Mesendoderm (in vitro differentiated cells): ENCODE measurements at regions not wholly inside any gene's neighbourhood (a gene's known extent, or its start where the extent isn't known, plus 50 kb on each side); places are given as distances from the start of the nearest gene placed in this dataset.

Source experiments
- DNase-seq: peaks from one replicate; pipeline ENCODE4 v3.0.0; 2013
- H2AK5ac ChIP-seq: 2 replicates; pipeline ENCODE4 v1.6.1; 2013; ENCODE audit warnings: low read length, inconsistent platforms
- H2BK120ac ChIP-seq: 2 replicates; pipeline ENCODE4 v1.6.1; 2013; ENCODE audit warnings: low read depth, mild to moderate bottlenecking, low read length, moderate library complexity, mixed read lengths
- H2BK15ac ChIP-seq: replicated peaks from 2 replicates; pipeline ENCODE4 v1.6.1; 2013; ENCODE audit warnings: low read depth, mild to moderate bottlenecking, moderate library complexity
- H2BK5ac ChIP-seq: 2 replicates; pipeline ENCODE4 v1.6.1; 2013; ENCODE audit warnings: low read length, inconsistent platforms
- H3K18ac ChIP-seq: 2 replicates; pipeline ENCODE4 v1.6.1; 2013; ENCODE audit warnings: mild to moderate bottlenecking, low read length, mixed read lengths
- H3K23ac ChIP-seq: one replicate; pipeline ENCODE4 v1.6.1; 2013; ENCODE audit warnings: low read length
- H3K27ac ChIP-seq: 2 replicates; pipeline ENCODE4 v1.5.1; 2013; ENCODE audit warnings: low read depth, mild to moderate bottlenecking, inconsistent platforms, low read length, moderate library complexity
- H3K27me3 ChIP-seq: 2 replicates; pipeline ENCODE4 v1.6.1; 2013; ENCODE audit warnings: low read length, control low read depth, mild to moderate bottlenecking, inconsistent platforms; ENCODE audit not compliant: insufficient read depth, poor library complexity
- H3K36me3 ChIP-seq: 2 replicates; pipeline ENCODE4 v1.6.1; 2013; ENCODE audit warnings: low read length, inconsistent platforms; ENCODE audit not compliant: control insufficient read depth, insufficient read depth
- H3K4ac ChIP-seq: one replicate; pipeline ENCODE4 v1.6.1; 2013; ENCODE audit warnings: low read depth, mild to moderate bottlenecking, low read length, moderate library complexity
- H3K4me1 ChIP-seq: 2 replicates; pipeline ENCODE4 v1.6.1; 2013; ENCODE audit warnings: low read depth, low read length, inconsistent platforms; ENCODE audit not compliant: control insufficient read depth
- H3K4me2 ChIP-seq: 2 replicates; pipeline ENCODE4 v1.6.1; 2013; ENCODE audit warnings: low read length
- H3K4me3 ChIP-seq: 2 replicates; pipeline ENCODE4 v1.5.1; 2013; ENCODE audit warnings: mild to moderate bottlenecking, low read length
- H3K56ac ChIP-seq: one replicate; pipeline ENCODE4 v1.6.1; 2013; ENCODE audit warnings: low read length
- H3K79me1 ChIP-seq: 2 replicates; pipeline ENCODE4 v1.6.1; 2013; ENCODE audit warnings: low read length, inconsistent platforms
- H3K79me2 ChIP-seq: 2 replicates; pipeline ENCODE4 v1.6.1; 2013; ENCODE audit warnings: mild to moderate bottlenecking, low read length; ENCODE audit not compliant: control insufficient read depth, insufficient read depth
- H3K9ac ChIP-seq: 2 replicates; pipeline ENCODE4 v1.6.1; 2013; ENCODE audit warnings: low read length, inconsistent platforms
- H4K5ac ChIP-seq: one replicate; pipeline ENCODE4 v1.6.1; 2013; ENCODE audit warnings: low read length
- H4K8ac ChIP-seq: one replicate; pipeline ENCODE4 v1.6.1; 2013; ENCODE audit warnings: low read depth, mild to moderate bottlenecking, control low read depth, low read length, moderate library complexity
- WGBS: extraction: QIAGEN DNeasy Blood & Tissue Kit; methylation state at CpG from one replicate; pipeline ENCODE4 v1.1.7; 2013; ENCODE audit warnings: low lambda C conversion rate, missing lambda C conversion rate; ENCODE audit not compliant: insufficient coverage; ENCODE audit errors: extremely low coverage; 5-methylcytosine and 5-hydroxymethylcytosine counted together

- Histone ChIP-seq H3K56ac (no peak overlapping the region), H2BK120ac (no peak overlapping the region), H4K5ac (no peak overlapping the region), H3K4me3 (no peak overlapping the region), H3K4ac (no peak overlapping the region), H3K27me3 (no peaks in the 10 kb centered on the region), H3K36me3 (no peaks in the 10 kb centered on the region), H3K4me2 (no peak overlapping the region), H3K23ac (no peak overlapping the region), H3K9ac (no peak overlapping the region), H3K79me1 (no peaks in the 10 kb centered on the region), H2BK15ac (no peak overlapping the region), H4K8ac (no peak overlapping the region), H3K18ac (no peak overlapping the region), H2AK5ac (no peak overlapping the region), H3K27ac (no peak overlapping the region), H3K79me2 (no peaks in the 10 kb centered on the region), H3K4me1 (no peaks in the 10 kb centered on the region), H2BK5ac (no peak overlapping the region)
- DNase-seq, result no peak
Observed at GRCh38 chr1:88499671-88500070, 184.4 kb upstream of the PKN2 start.

DNA sequence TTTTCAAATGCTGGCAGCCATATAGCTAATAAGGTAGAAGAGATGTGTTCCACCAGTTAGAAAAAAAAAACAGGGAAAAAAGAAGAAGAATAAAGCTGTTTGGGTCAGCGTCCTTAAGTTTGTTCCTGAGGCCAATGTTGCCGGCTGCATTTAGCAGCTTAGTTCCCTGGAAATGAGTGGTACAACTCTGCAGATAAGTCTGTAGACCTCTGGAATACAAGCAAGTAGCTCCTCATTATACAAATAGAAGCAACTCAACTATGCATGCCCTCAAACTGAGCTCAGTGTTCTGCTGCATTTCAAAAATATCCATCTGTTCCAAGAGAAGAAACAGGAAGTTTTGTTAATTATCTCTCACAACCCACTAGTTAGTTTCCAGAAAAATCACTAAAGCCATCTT, 181.2 kb upstream of the PKN2 start:
- no peak overlapping the region for H3K4me2 ChIP-seq

DNA sequence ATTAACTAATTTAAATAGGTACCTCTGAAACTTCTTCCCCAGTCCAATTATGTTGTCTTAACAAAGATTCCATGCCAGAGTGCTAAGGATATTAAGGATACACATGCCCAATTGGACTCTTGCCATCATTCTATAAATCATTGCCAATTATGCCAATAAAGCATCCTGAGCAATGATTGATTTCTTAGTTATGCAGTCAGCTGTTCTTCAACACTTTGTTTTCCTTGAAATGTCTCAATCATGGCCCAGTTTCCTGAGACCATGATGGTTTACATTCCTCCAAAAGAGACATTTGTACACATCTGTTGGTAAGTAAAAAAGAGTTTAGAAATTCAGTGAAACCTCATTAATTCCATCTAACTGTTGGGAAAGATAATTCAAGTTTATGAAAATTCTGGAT, 180.4 kb upstream of the PKN2 start:
- Histone ChIP-seq H2BK5ac (no peak overlapping the region), H3K79me1 (no peaks in the 10 kb centered on the region), H3K4me3 (no peak overlapping the region), H3K9ac (no peak overlapping the region), H3K79me2 (no peaks in the 10 kb centered on the region), H3K36me3 (no peaks in the 10 kb centered on the region), H3K23ac (no peak overlapping the region), H2AK5ac (no peak overlapping the region), H2BK15ac (no peak overlapping the region), H3K4me2 (no peak overlapping the region), H3K56ac (no peak overlapping the region), H4K5ac (no peak overlapping the region), H3K4ac (no peak overlapping the region), H3K4me1 (no peaks in the 10 kb centered on the region), H3K27ac (no peak overlapping the region), H2BK120ac (no peak overlapping the region), H4K8ac (no peak overlapping the region), H3K27me3 (no peaks in the 10 kb centered on the region), H3K18ac (no peak overlapping the region)
- DNase-seq, result no peak

More for the DNA sequence above, 181.2 kb upstream of the PKN2 start:
- H3K18ac ChIP-seq, result no peak overlapping the region
- no CpG with 5 or more reads among the region's 2 CpGs for WGBS
- H2AK5ac ChIP-seq, result no peak overlapping the region
- H3K23ac ChIP-seq, result no peak overlapping the region
- H2BK120ac ChIP-seq, result no peak overlapping the region
- no peaks in the 10 kb centered on the region for H3K27me3 ChIP-seq
- no peak overlapping the region for H3K27ac ChIP-seq
- H3K79me2 ChIP-seq, result no peaks in the 10 kb centered on the region
- H3K4ac ChIP-seq, result no peak overlapping the region
- H3K79me1 ChIP-seq, result no peaks in the 10 kb centered on the region
- H2BK15ac ChIP-seq, result no peak overlapping the region
- no peak overlapping the region for H4K5ac ChIP-seq
- H2BK5ac ChIP-seq, result no peak overlapping the region
- no peak overlapping the region for H3K56ac ChIP-seq
- no peaks in the 10 kb centered on the region for H3K4me1 ChIP-seq
- no peak overlapping the region for H3K4me3 ChIP-seq
- H3K9ac ChIP-seq, result no peak overlapping the region
- no peak for DNase-seq
- no peaks in the 10 kb centered on the region for H3K36me3 ChIP-seq
- H4K8ac ChIP-seq, result no peak overlapping the region

DNA sequence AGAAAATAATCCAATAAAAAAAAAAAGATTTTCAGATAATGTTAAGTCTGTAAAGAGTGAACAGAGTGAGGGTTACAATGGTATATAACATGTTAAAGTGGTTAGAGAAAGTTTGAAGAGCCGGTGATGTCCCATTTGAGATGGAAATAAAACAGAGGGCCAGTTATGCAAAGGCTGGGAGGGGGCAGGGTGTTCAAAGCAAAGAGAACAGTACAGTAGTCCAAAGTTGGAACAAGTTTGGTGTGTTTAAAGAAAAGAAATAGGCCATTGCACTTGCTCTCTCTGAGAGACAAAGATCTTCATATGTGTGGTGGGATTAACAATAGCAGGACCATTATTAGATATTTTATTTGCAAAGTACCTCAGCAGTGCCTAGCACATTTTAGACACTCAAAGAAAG, 179.5 kb upstream of the PKN2 start:
- no CpG with 5 or more reads among the region's 1 CpG for WGBS
- H2BK120ac ChIP-seq, result no peak overlapping the region
- H3K9ac ChIP-seq, result no peak overlapping the region
- no peak for DNase-seq
- H4K5ac ChIP-seq, result no peak overlapping the region
- H3K4me1 ChIP-seq, result no peaks in the 10 kb centered on the region
- no peak overlapping the region for H3K4me2 ChIP-seq
- no peak overlapping the region for H3K18ac ChIP-seq
- H3K36me3 ChIP-seq, result no peaks in the 10 kb centered on the region
- H2BK5ac ChIP-seq, result no peak overlapping the region
- H2AK5ac ChIP-seq, result no peak overlapping the region
- no peak overlapping the region for H3K23ac ChIP-seq
- no peak overlapping the region for H4K8ac ChIP-seq
- no peak overlapping the region for H3K4ac ChIP-seq
- no peak overlapping the region for H2BK15ac ChIP-seq
- no peaks in the 10 kb centered on the region for H3K79me2 ChIP-seq
- no peaks in the 10 kb centered on the region for H3K79me1 ChIP-seq
- H3K27me3 ChIP-seq, result no peaks in the 10 kb centered on the region
- H3K4me3 ChIP-seq, result no peak overlapping the region
- no peak overlapping the region for H3K27ac ChIP-seq
- no peak overlapping the region for H3K56ac ChIP-seq

- H3K23ac ChIP-seq, result no peak overlapping the region
- H3K36me3 ChIP-seq, result no peaks in the 10 kb centered on the region
- no peak for DNase-seq
- H3K4me3 ChIP-seq, result no peak overlapping the region
- no peak overlapping the region for H2AK5ac ChIP-seq
- H4K8ac ChIP-seq, result no peak overlapping the region
- H3K27me3 ChIP-seq, result no peaks in the 10 kb centered on the region
- no peak overlapping the region for H2BK120ac ChIP-seq
- H4K5ac ChIP-seq, result no peak overlapping the region
- H2BK5ac ChIP-seq, result no peak overlapping the region
- no peaks in the 10 kb centered on the region for H3K79me1 ChIP-seq
- H3K9ac ChIP-seq, result no peak overlapping the region
- no peak overlapping the region for H2BK15ac ChIP-seq
- no peak overlapping the region for H3K4ac ChIP-seq
- H3K4me2 ChIP-seq, result no peak overlapping the region
- H3K56ac ChIP-seq, result no peak overlapping the region
- H3K4me1 ChIP-seq, result no peaks in the 10 kb centered on the region
- H3K18ac ChIP-seq, result no peak overlapping the region
- no peaks in the 10 kb centered on the region for H3K79me2 ChIP-seq
- WGBS, result no CpG with 5 or more reads among the region's 3 CpGs
- H3K27ac ChIP-seq, result no peak overlapping the region
Observed at GRCh38 chr1:88509379-88509778, 174.7 kb upstream of the PKN2 start.

- H3K4me2 ChIP-seq, result no peak overlapping the region
- no peak overlapping the region for H3K23ac ChIP-seq
- no peaks in the 10 kb centered on the region for H3K79me1 ChIP-seq
- no peaks in the 10 kb centered on the region for H3K27me3 ChIP-seq
- no peak overlapping the region for H3K27ac ChIP-seq
- H2BK5ac ChIP-seq, result no peak overlapping the region
- no peak overlapping the region for H3K9ac ChIP-seq
- H2AK5ac ChIP-seq, result no peak overlapping the region
- H3K56ac ChIP-seq, result no peak overlapping the region
- H3K4me3 ChIP-seq, result no peak overlapping the region
- H4K8ac ChIP-seq, result no peak overlapping the region
- H2BK15ac ChIP-seq, result no peak overlapping the region
- no peaks in the 10 kb centered on the region for H3K36me3 ChIP-seq
- H3K79me2 ChIP-seq, result no peaks in the 10 kb centered on the region
- no peak overlapping the region for H4K5ac ChIP-seq
- no peak overlapping the region for H3K4ac ChIP-seq
- DNase-seq, result no peak
- H3K18ac ChIP-seq, result no peak overlapping the region
- H2BK120ac ChIP-seq, result no peak overlapping the region
- WGBS, result no CpG with 5 or more reads among the region's 1 CpG
- H3K4me1 ChIP-seq, result no peaks in the 10 kb centered on the region
Observed at GRCh38 chr1:88514544-88515060, 169.5 kb upstream of the PKN2 start.
